HUES48 (cell line): ENCODE measurements at regions not wholly inside any gene's neighbourhood (a gene's known extent, or its start where the extent isn't known, plus 50 kb on each side); places are given as distances from the start of the nearest gene placed in this dataset.

Source experiments
- H3K27ac ChIP-seq: one replicate; pipeline ENCODE4 v1.7.0; 2013; ENCODE audit warnings: low read depth, low read length, inconsistent platforms
- H3K27me3 ChIP-seq: 2 replicates; pipeline ENCODE4 v1.6.1; 2013; ENCODE audit warnings: mild to moderate bottlenecking, low read length; ENCODE audit not compliant: control insufficient read depth, insufficient read depth
- H3K36me3 ChIP-seq: 2 replicates; pipeline ENCODE4 v1.6.1; 2013; ENCODE audit warnings: low read length; ENCODE audit not compliant: control insufficient read depth, insufficient read depth
- H3K4me1 ChIP-seq: 2 replicates; pipeline ENCODE4 v1.6.1; 2013; ENCODE audit warnings: mild to moderate bottlenecking, low read length; ENCODE audit not compliant: control insufficient read depth, insufficient read depth
- H3K4me3 ChIP-seq: 2 replicates; pipeline ENCODE4 v1.5.1; 2013; ENCODE audit warnings: mild to moderate bottlenecking, low read depth, low read length
- H3K9ac ChIP-seq: 2 replicates; pipeline ENCODE4 v1.6.1; 2013; ENCODE audit warnings: mild to moderate bottlenecking, low read depth, low read length, moderate library complexity
- H3K9me3 ChIP-seq: 2 replicates; pipeline ENCODE4 v1.6.1; 2013; ENCODE audit warnings: low read length; ENCODE audit not compliant: control insufficient read depth, insufficient read depth

- H3K27me3 ChIP-seq: peaks cover 43% of the 10 kb centered on the region
- no peak overlapping the region for H3K9ac ChIP-seq
- H3K9me3 ChIP-seq: peaks cover 3% of the 10 kb centered on the region; the same call in 1 of the 2 replicates
- H3K4me3 ChIP-seq: no peak overlapping the region
- no peaks in the 10 kb centered on the region for H3K36me3 ChIP-seq
- H3K27ac ChIP-seq: no peak overlapping the region
- H3K4me1 ChIP-seq: no peaks in the 10 kb centered on the region
These were observed 140.3 kb upstream of the SEL1L start for GRCh38 chr14:81673930-81674329.

GRCh38 chr14:81676395-81676794, 142.7 kb upstream of the SEL1L start:
- no peak overlapping the region for H3K27ac ChIP-seq
- no peaks in the 10 kb centered on the region for H3K36me3 ChIP-seq
- H3K4me1 ChIP-seq: peaks cover 18% of the 10 kb centered on the region
- no peak overlapping the region for H3K9ac ChIP-seq
- no peak overlapping the region for H3K4me3 ChIP-seq
- H3K27me3 ChIP-seq: peaks cover 67% of the 10 kb centered on the region
- no peaks in the 10 kb centered on the region for H3K9me3 ChIP-seq

- no peak overlapping the region for H3K27ac ChIP-seq
- no peaks in the 10 kb centered on the region for H3K9me3 ChIP-seq
- no peak overlapping the region for H3K9ac ChIP-seq
- peaks cover 23% of the 10 kb centered on the region for H3K4me1 ChIP-seq
- H3K4me3 ChIP-seq: no peak overlapping the region
- no peaks in the 10 kb centered on the region for H3K36me3 ChIP-seq
- peaks cover 72% of the 10 kb centered on the region for H3K27me3 ChIP-seq
These were observed 143.2 kb upstream of the SEL1L start for GRCh38 chr14:81676879-81677278.

- peaks cover 81% of the 10 kb centered on the region for H3K27me3 ChIP-seq
- no peak overlapping the region for H3K27ac ChIP-seq
- H3K4me3 ChIP-seq: no peak overlapping the region
- no peaks in the 10 kb centered on the region for H3K9me3 ChIP-seq
- H3K36me3 ChIP-seq: no peaks in the 10 kb centered on the region
- no peak overlapping the region for H3K9ac ChIP-seq
- H3K4me1 ChIP-seq: peaks cover 31% of the 10 kb centered on the region
These were observed 144.1 kb upstream of the SEL1L start for GRCh38 chr14:81677736-81678135.

GRCh38 chr14:81679226-81679625, 145.6 kb upstream of the SEL1L start:
- H3K4me3 ChIP-seq: no peak overlapping the region
- no peaks in the 10 kb centered on the region for H3K9me3 ChIP-seq
- H3K4me1 ChIP-seq: peaks cover 34% of the 10 kb centered on the region
- H3K9ac ChIP-seq: no peak overlapping the region
- no peak overlapping the region for H3K27ac ChIP-seq
- no peaks in the 10 kb centered on the region for H3K36me3 ChIP-seq
- peaks cover 93% of the 10 kb centered on the region for H3K27me3 ChIP-seq

- Histone ChIP-seq H3K9ac (no peak overlapping the region), H3K4me3 (no peak overlapping the region), H3K27ac (no peak overlapping the region), H3K36me3 (no peaks in the 10 kb centered on the region), H3K27me3 (peaks cover 95% of the 10 kb centered on the region), H3K9me3 (no peaks in the 10 kb centered on the region), H3K4me1 (peaks cover 34% of the 10 kb centered on the region)
These were observed 147.9 kb upstream of the SEL1L start for GRCh38 chr14:81681541-81681940.

- Histone ChIP-seq H3K27ac (peak overlapping the region; percentile 56), H3K9me3 (no peaks in the 10 kb centered on the region), H3K27me3 (peaks cover 89% of the 10 kb centered on the region), H3K4me1 (peaks cover 34% of the 10 kb centered on the region), H3K36me3 (no peaks in the 10 kb centered on the region), H3K4me3 (no peak overlapping the region), H3K9ac (no peak overlapping the region)
These were observed 148.5 kb upstream of the SEL1L start for GRCh38 chr14:81682134-81682533.

- no peaks in the 10 kb centered on the region for H3K9me3 ChIP-seq
- H3K4me1 ChIP-seq: peaks cover 34% of the 10 kb centered on the region
- H3K36me3 ChIP-seq: no peaks in the 10 kb centered on the region
- H3K4me3 ChIP-seq: no peak overlapping the region
- H3K27me3 ChIP-seq: peaks cover 84% of the 10 kb centered on the region
- peak overlapping the region; percentile 56 for H3K27ac ChIP-seq
- H3K9ac ChIP-seq: no peak overlapping the region
These were observed 149.0 kb upstream of the SEL1L start for GRCh38 chr14:81682701-81683100.

- H3K27ac ChIP-seq: no peak overlapping the region
- no peaks in the 10 kb centered on the region for H3K36me3 ChIP-seq
- no peak overlapping the region for H3K9ac ChIP-seq
- H3K4me1 ChIP-seq: peaks cover 33% of the 10 kb centered on the region
- H3K9me3 ChIP-seq: no peaks in the 10 kb centered on the region
- peaks cover 64% of the 10 kb centered on the region for H3K27me3 ChIP-seq
- no peak overlapping the region for H3K4me3 ChIP-seq
These were observed 151.0 kb upstream of the SEL1L start for GRCh38 chr14:81684696-81685095.

GRCh38 chr14:81686512-81686911, 152.9 kb upstream of the SEL1L start:
- Histone ChIP-seq H3K4me3 (no peak overlapping the region), H3K27ac (no peak overlapping the region), H3K9ac (no peak overlapping the region), H3K4me1 (peaks cover 16% of the 10 kb centered on the region), H3K9me3 (no peaks in the 10 kb centered on the region), H3K36me3 (no peaks in the 10 kb centered on the region), H3K27me3 (peaks cover 45% of the 10 kb centered on the region)

GRCh38 chr14:81691931-81692330, 158.3 kb upstream of the SEL1L start:
- Histone ChIP-seq H3K4me3 (no peak overlapping the region), H3K27me3 (no peaks in the 10 kb centered on the region), H3K27ac (no peak overlapping the region), H3K9me3 (no peaks in the 10 kb centered on the region), H3K9ac (no peak overlapping the region), H3K4me1 (no peaks in the 10 kb centered on the region), H3K36me3 (no peaks in the 10 kb centered on the region)

GRCh38 chr14:81694419-81694818, 160.8 kb upstream of the SEL1L start:
- no peak overlapping the region for H3K27ac ChIP-seq
- no peak overlapping the region for H3K9ac ChIP-seq
- H3K36me3 ChIP-seq: no peaks in the 10 kb centered on the region
- H3K9me3 ChIP-seq: no peaks in the 10 kb centered on the region
- no peak overlapping the region for H3K4me3 ChIP-seq
- no peaks in the 10 kb centered on the region for H3K27me3 ChIP-seq
- no peaks in the 10 kb centered on the region for H3K4me1 ChIP-seq
